ENCODE measurements at regions not wholly inside any gene's neighbourhood (a gene's known extent, or its start where the extent isn't known, plus 50 kb on each side); places are given as distances from the start of the nearest gene placed in this dataset.

DNA sequence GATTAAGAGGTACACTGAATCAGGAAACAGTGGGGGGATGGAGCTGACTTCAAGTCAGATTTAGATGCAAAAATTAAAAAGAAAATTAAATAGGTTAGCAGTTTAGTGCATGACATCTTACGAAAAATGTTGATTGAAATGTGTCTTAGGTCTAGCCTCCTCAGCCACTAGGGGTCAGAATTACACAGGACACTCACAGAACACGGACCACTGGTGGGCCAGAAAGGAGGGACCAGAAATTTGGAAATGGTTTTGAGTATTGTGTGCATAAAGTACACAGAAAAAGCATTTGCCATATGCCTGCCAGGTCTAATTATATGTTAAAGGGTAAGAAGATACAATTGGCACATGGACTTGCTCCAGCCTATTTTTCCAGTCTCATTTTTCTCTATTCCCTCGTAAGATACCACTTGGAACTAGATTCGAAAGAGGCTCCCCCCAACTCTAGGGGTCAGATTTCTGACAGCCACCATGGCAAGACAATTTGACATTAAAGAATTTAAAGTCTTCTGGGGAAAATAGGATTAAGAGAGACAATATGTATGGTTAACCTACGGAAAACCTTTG lies 550.2 kb upstream of the SETBP1 start:
- DNase-seq (ENCODE audit: low read depth in 2 of 2) = peak; percentile 33 to 47

DNA sequence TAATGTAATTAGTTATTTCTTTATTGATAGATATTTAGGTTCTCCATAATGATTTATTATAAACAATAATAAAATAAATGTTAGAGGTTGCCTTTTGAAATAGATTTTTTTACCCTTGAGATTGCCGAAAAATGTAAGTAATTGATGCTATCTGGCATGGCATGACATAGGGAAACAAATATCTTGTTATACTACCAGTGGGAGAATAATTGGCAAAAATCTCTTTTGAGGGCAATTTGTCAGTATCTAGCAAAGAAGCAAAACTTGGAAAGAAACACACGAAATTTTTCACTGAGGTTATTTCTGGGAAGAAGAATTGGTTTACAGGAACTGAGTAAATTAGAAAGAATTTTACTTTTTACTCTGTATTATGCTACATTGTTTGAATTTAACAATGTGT lies 547.2 kb upstream of the SETBP1 start:
- no peak for DNase-seq (ENCODE audit: low read depth in 2 of 2)

- DNase-seq (ENCODE audit: low read depth in 2 of 2) = no peak
These were observed 546.2 kb upstream of the SETBP1 start for GRCh38 chr18:44134447-44134846.

- DNase-seq (ENCODE audit: low read depth in 2 of 2) = no peak
These were observed 544.9 kb upstream of the SETBP1 start for GRCh38 chr18:44135741-44136140.

- no peak for DNase-seq (ENCODE audit: low read depth in 2 of 2)
These were observed 544.4 kb upstream of the SETBP1 start for GRCh38 chr18:44136326-44136725.

DNA sequence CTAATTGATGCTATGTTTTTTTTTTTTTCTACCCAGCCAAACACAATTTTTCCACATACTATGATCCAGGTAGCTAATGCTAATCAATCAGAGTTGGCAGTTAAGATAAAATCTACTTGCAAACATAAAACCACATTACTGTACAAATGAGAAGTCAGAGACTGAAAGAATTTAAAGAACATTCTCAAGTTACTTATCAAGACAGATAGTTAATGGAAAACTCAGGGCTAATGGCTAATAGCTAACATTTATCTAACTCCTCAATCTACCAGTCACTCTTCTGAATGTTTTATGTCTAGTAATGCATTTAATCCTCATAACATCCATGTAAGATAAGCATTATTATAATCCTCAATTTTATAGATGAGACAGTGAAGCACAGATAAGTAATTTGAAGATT lies 537.6 kb upstream of the SETBP1 start:
- no peak for DNase-seq (ENCODE audit: low read depth in 2 of 2)

DNA sequence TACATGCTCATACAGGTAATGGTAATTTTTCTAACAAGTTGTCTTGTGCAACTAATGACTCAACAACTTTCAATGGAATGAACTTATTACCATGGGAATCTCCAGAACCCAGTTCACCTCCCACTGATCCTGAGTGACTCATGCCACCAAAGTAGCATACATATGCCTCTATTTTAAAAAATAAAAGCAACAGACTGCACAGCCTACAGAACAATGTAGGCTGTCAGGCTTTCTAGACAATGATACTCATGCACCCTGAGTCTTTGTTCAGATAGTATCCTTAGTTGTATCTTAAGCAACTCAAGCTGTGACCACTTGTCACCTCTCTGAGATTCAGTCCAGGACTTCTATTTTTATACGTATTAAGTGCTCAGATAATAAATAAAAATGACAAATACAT lies 531.0 kb upstream of the SETBP1 start:
- DNase-seq (ENCODE audit: low read depth in 2 of 2) = no peak

GRCh38 chr18:44153981-44154380 lies 526.7 kb upstream of the SETBP1 start:
- DNase-seq (ENCODE audit: low read depth in 2 of 2) = no peak

- DNase-seq (ENCODE audit: low read depth in 2 of 2) = no peak
These were observed 524.6 kb upstream of the SETBP1 start for GRCh38 chr18:44156126-44156525.

GRCh38 chr18:44156776-44157335 lies 523.8 kb upstream of the SETBP1 start:
- DNase-seq (ENCODE audit: low read depth in 2 of 2) = no peak

DNA sequence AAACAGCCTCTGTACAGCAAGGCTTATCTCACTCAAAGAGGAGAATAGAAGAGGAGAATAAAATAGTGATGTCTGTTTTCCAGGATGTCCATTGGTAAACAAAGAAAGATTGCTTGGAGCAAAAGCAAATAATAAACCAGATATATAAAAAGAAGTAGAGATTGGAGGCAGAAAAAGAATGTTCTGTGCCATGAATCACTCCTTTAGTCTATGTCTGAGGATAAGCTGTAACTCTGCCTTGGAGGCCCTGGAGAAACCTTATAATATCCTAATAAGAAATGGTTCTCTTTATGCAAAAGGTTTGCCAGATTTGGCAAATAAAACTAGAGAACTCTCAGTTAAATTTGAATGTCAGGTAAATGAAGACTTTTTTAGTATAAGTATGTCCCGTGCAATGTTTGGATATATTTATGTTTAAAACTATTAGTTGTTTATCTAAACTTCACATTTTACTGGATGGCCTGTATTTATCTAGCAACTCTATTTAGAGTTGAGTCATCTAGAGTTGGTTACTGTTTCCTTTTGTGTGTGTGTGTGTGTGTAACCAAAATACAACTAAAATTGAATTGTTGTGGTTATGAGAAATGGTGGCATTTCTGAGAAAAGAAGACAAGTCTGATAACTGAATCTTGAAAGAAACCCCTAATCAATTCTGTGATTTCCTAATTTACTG lies 510.3 kb upstream of the SETBP1 start:
- DNase-seq (ENCODE audit: low read depth in 2 of 2) = no peak

DNA sequence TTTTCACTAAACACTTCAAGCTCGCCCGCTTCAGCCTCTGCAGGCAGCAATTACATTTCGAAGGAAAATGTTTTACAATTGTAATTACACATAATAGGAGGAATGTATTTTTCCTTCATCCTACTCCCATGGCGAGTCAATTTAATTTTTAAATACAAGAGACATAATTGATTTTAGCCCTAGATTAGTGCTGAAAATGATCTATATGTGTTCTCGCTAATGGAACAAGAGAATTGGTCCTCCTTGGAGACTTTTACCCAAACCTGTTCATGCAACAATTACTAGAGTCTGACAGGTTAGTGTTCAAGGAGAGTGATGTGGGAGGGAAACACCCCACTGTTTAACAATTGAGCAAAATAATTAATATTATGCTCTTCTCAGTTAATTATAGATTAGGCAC lies 509.4 kb upstream of the SETBP1 start:
- no peak for DNase-seq (ENCODE audit: low read depth in 2 of 2)

DNA sequence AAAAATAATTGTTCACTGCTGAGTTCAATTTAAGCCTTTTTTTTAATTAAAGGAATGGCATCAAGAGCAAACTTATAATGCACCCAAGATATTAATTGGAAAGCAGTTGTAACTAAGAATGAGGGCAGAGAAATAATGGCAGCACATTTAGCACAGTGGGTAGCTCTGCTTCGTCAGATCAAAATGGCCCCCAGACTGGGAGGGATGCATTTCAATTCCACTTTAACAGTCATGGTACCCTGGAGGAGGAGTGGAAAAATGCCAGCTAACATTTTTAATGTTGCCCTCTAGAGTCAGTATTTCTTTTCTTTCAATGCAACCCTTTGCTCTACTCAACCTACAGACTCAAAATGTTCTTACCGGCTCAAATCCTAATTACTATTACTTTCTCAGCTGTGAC lies 504.8 kb upstream of the SETBP1 start:
- DNase-seq (ENCODE audit: low read depth in 2 of 2) = no peak

DNA sequence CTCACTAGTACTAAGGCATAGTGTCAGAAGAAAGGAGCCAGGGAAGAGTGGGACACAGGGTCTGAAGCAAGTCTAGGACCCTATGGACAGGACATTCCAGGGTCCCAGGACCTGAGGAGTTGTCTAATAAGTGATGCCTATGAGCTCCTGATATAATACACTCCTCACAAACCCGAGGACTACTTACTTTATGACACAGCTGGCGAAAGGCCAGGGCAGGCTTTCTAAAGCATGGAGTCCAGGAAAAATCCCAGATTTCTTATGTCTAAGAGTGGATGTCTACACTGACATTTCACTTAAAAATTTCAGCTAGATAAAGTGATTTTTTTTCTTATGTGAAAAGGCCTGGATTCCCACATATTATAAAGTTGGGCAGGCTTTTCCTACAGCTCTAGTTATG lies 502.2 kb upstream of the SETBP1 start:
- no peak for DNase-seq (ENCODE audit: low read depth in 2 of 2)

- DNase-seq (ENCODE audit: low read depth in 2 of 2) = no peak
These were observed 501.0 kb upstream of the SETBP1 start for GRCh38 chr18:44179693-44180092.

GRCh38 chr18:44180683-44181082 lies 500.0 kb upstream of the SETBP1 start:
- no peak for DNase-seq (ENCODE audit: low read depth in 2 of 2)

GRCh38 chr18:44181951-44182747 lies 498.5 kb upstream of the SETBP1 start:
- DNase-seq (ENCODE audit: low read depth in 2 of 2) = no peak

DNA sequence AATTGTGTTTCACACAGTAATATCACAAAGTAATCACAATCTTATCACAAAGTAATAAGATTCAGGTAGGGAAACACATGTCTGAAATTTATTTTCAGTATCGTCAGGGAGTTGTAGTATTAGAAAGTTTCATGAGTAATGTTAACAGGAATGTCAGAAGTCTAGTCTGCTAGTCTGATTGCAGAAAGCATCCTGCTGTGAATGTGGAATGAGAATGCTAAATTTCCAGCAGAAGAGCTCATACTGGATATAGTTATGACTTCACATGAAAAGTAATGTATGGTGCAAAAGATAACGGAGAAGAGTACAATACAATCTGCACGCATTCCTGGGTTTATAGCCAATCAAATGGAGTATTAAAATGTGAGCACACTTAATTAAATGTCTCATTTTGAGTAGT lies 494.7 kb upstream of the SETBP1 start:
- no peak for DNase-seq (ENCODE audit: low read depth in 2 of 2)

DNA sequence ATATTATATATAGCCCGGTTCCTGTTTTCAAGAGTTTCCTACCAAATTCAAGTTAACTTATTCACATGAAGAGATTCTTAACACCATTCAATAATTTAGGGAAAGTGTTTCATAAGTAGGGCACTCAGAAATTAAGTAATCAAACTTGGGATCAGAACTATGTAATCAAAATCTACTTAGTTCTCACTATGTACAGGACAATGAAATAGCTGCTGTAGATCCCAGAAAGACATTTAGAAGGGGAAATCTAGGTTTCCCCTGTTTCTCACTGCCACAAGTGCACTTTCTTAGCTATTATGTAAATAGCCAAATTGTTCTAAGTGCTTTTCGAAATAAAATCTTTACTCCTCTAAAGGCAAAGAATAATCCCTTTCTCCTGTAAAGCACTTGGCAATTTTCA lies 493.6 kb upstream of the SETBP1 start:
- no peak for DNase-seq (ENCODE audit: low read depth in 2 of 2)

- no peak for DNase-seq (ENCODE audit: low read depth in 2 of 2)
These were observed 485.1 kb upstream of the SETBP1 start for GRCh38 chr18:44195394-44196140.

- no peak for DNase-seq (ENCODE audit: low read depth in 2 of 2)
These were observed 482.7 kb upstream of the SETBP1 start for GRCh38 chr18:44197832-44198611.
